ENCODE measurements at regions not wholly inside any gene's neighbourhood (a gene's known extent, or its start where the extent isn't known, plus 50 kb on each side); places are given as distances from the start of the nearest gene placed in this dataset.

- TF ChIP-seq CTCF (conservative IDR thresholded peaks at IDR 0.05 in 1 of 2, IDR thresholded peaks at IDR 0.05 in 1 of 2; ENCODE audit: low read depth in 1 of 2, low read length in 2 of 2) (no peak), EZH2 (IDR thresholded peaks at IDR 0.05; ENCODE audit: low read length, missing control alignments) (no peak)
These were observed 757.6 kb downstream of the MED13L start for GRCh38 chr12:115519887-115520286.

Measured in fibroblast of lung (primary cell).